ENCODE measurements at regions not wholly inside any gene's neighbourhood (a gene's known extent, or its start where the extent isn't known, plus 50 kb on each side); places are given as distances from the start of the nearest gene placed in this dataset.

GRCh38 chr4:4637710-4638109, 95.9 kb upstream of the STX18 start:
- Histone ChIP-seq H3K4me2 (ENCODE audit: insufficient read depth, low read length, poor library complexity, severe bottlenecking) (no peak overlapping the region), H4K8ac (ENCODE audit: low read depth, low read length) (no peak overlapping the region), H2AFZ (ENCODE audit: low read length) (no peak overlapping the region), H2AK5ac (ENCODE audit: low read depth, low read length) (peak overlapping the region; percentile 42), H3K18ac (ENCODE audit: low read length) (no peak overlapping the region), H2BK15ac (ENCODE audit: low read length) (no peak overlapping the region), H3K36me3 (replicated peaks in 1 of 2; ENCODE audit: control insufficient read depth in 2 of 2, insufficient read depth in 2 of 2, low read length in 2 of 2) (no peaks in the 10 kb centered on the region), H3K79me1 (ENCODE audit: low read depth, low read length) (no peaks in the 10 kb centered on the region), H3K27me3 (ENCODE audit: control insufficient read depth in 3 of 3, insufficient read depth in 3 of 3, low read depth in 1 of 3, low read length in 3 of 3) (no peaks in the 10 kb centered on the region), H3K4me1 (ENCODE audit: control insufficient read depth in 2 of 2, insufficient read depth in 1 of 2, low read depth in 1 of 2, low read length in 2 of 2) (peaks cover 17 to 19% of the 10 kb centered on the region in 2 donors), H3K14ac (ENCODE audit: low read length) (no peak overlapping the region), H3K23ac (ENCODE audit: low read depth, low read length, poor library complexity) (no peak overlapping the region), H3K4me3 (ENCODE audit: low read length in 2 of 2) (no peak overlapping the region), H3K4ac (ENCODE audit: low read length) (no peak overlapping the region), H2BK12ac (ENCODE audit: low read length) (no peak overlapping the region), H3K9ac (ENCODE audit: low read depth, low read length, poor library complexity) (no peak overlapping the region), H2BK5ac (ENCODE audit: low read length) (no peak overlapping the region), H3K27ac (replicated peaks; ENCODE audit: low read length) (no peak overlapping the region), H3K9me3 (replicated peaks in 1 of 2; ENCODE audit: control insufficient read depth in 2 of 2, insufficient read depth in 1 of 2, low read depth in 1 of 2, low read length in 2 of 2) (no peaks in the 10 kb centered on the region), H2BK120ac (ENCODE audit: low read depth, low read length) (no peak overlapping the region), H4K91ac (ENCODE audit: low read depth, low read length, poor library complexity) (no peak overlapping the region)
- no CpG with 5 or more reads among the region's 5 CpGs for WGBS, 2 donors (ENCODE audit: extremely low coverage in 2 of 2, insufficient read length in 2 of 2, insufficient replicate concordance in 1 of 2)
- DNase-seq (ENCODE audit: low spot score) = no peak

DNA sequence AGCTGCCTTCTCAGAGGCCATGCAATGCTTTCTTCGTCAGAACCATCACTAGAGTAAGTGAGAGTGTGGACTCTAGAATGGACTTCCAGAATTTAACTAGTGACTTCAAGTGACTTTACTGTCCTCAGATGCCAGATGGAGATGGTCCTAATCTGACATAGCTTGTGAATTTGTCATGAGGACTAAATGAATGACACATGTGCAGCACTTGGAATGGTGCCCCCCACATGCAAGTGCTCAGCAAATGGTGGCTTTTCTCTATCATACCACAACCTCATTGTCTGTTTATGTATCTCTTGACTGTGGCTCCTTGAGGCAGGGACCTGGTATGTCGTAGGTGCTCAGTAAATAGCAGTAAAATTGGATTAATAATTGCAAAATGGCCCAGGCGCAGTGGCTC, 91.6 kb upstream of the STX18 start:
- no peak overlapping the region for H4K91ac ChIP-seq (ENCODE audit: low read depth, low read length, poor library complexity)
- H2BK12ac ChIP-seq (ENCODE audit: low read length) = no peak overlapping the region
- no peak overlapping the region for H2BK5ac ChIP-seq (ENCODE audit: low read length)
- no peak overlapping the region for H3K14ac ChIP-seq (ENCODE audit: low read length)
- no peak overlapping the region for H3K4me3 ChIP-seq (ENCODE audit: low read length in 2 of 2)
- H3K23ac ChIP-seq (ENCODE audit: low read depth, low read length, poor library complexity) = no peak overlapping the region
- H2BK120ac ChIP-seq (ENCODE audit: low read depth, low read length) = no peak overlapping the region
- WGBS, 2 donors (ENCODE audit: extremely low coverage in 2 of 2, insufficient read length in 2 of 2, insufficient replicate concordance in 1 of 2) = no CpG with 5 or more reads among the region's 3 CpGs
- no peak overlapping the region for H3K9ac ChIP-seq (ENCODE audit: low read depth, low read length, poor library complexity)
- H3K79me1 ChIP-seq (ENCODE audit: low read depth, low read length) = no peaks in the 10 kb centered on the region
- no peak for DNase-seq (ENCODE audit: low spot score)
- H3K18ac ChIP-seq (ENCODE audit: low read length) = no peak overlapping the region
- no peak overlapping the region for H4K8ac ChIP-seq (ENCODE audit: low read depth, low read length)
- H2BK15ac ChIP-seq (ENCODE audit: low read length) = no peak overlapping the region
- H2AFZ ChIP-seq (ENCODE audit: low read length) = no peak overlapping the region
- no peaks in the 10 kb centered on the region for H3K4me1 ChIP-seq (ENCODE audit: control insufficient read depth in 2 of 2, insufficient read depth in 1 of 2, low read depth in 1 of 2, low read length in 2 of 2)
- no peak overlapping the region for H2AK5ac ChIP-seq (ENCODE audit: low read depth, low read length)
- H3K9me3 ChIP-seq (replicated peaks in 1 of 2; ENCODE audit: control insufficient read depth in 2 of 2, insufficient read depth in 1 of 2, low read depth in 1 of 2, low read length in 2 of 2) = no peaks in the 10 kb centered on the region
- no peaks in the 10 kb centered on the region for H3K27me3 ChIP-seq (ENCODE audit: control insufficient read depth in 3 of 3, insufficient read depth in 3 of 3, low read depth in 1 of 3, low read length in 3 of 3)
- H3K36me3 ChIP-seq (replicated peaks in 1 of 2; ENCODE audit: control insufficient read depth in 2 of 2, insufficient read depth in 2 of 2, low read length in 2 of 2) = no peaks in the 10 kb centered on the region
- H3K27ac ChIP-seq (replicated peaks; ENCODE audit: low read length) = no peak overlapping the region
- H3K4me2 ChIP-seq (ENCODE audit: insufficient read depth, low read length, poor library complexity, severe bottlenecking) = no peak overlapping the region
- H3K4ac ChIP-seq (ENCODE audit: low read length) = no peak overlapping the region

- H2BK120ac ChIP-seq (ENCODE audit: low read depth, low read length) = no peak overlapping the region
- no peak overlapping the region for H2BK5ac ChIP-seq (ENCODE audit: low read length)
- H3K79me1 ChIP-seq (ENCODE audit: low read depth, low read length) = no peaks in the 10 kb centered on the region
- H3K4me3 ChIP-seq (ENCODE audit: low read length in 2 of 2) = no peak overlapping the region
- no peak overlapping the region for H3K18ac ChIP-seq (ENCODE audit: low read length)
- no peaks in the 10 kb centered on the region for H3K9me3 ChIP-seq (replicated peaks in 1 of 2; ENCODE audit: control insufficient read depth in 2 of 2, insufficient read depth in 1 of 2, low read depth in 1 of 2, low read length in 2 of 2)
- no peak overlapping the region for H3K4me2 ChIP-seq (ENCODE audit: insufficient read depth, low read length, poor library complexity, severe bottlenecking)
- H3K4ac ChIP-seq (ENCODE audit: low read length) = no peak overlapping the region
- no peak overlapping the region for H3K9ac ChIP-seq (ENCODE audit: low read depth, low read length, poor library complexity)
- no peak overlapping the region for H2AFZ ChIP-seq (ENCODE audit: low read length)
- no peak overlapping the region for H4K91ac ChIP-seq (ENCODE audit: low read depth, low read length, poor library complexity)
- no peak overlapping the region for H2BK12ac ChIP-seq (ENCODE audit: low read length)
- H4K8ac ChIP-seq (ENCODE audit: low read depth, low read length) = no peak overlapping the region
- H3K36me3 ChIP-seq (replicated peaks in 1 of 2; ENCODE audit: control insufficient read depth in 2 of 2, insufficient read depth in 2 of 2, low read length in 2 of 2) = no peaks in the 10 kb centered on the region
- no peak overlapping the region for H3K27ac ChIP-seq (replicated peaks; ENCODE audit: low read length)
- H2AK5ac ChIP-seq (ENCODE audit: low read depth, low read length) = no peak overlapping the region
- peaks cover 3 to 7% of the 10 kb centered on the region in 2 donors for H3K4me1 ChIP-seq (ENCODE audit: control insufficient read depth in 2 of 2, insufficient read depth in 1 of 2, low read depth in 1 of 2, low read length in 2 of 2)
- no peak overlapping the region for H3K14ac ChIP-seq (ENCODE audit: low read length)
- H3K27me3 ChIP-seq (ENCODE audit: control insufficient read depth in 3 of 3, insufficient read depth in 3 of 3, low read depth in 1 of 3, low read length in 3 of 3) = no peaks in the 10 kb centered on the region
- H2BK15ac ChIP-seq (ENCODE audit: low read length) = no peak overlapping the region
- no peak overlapping the region for H3K23ac ChIP-seq (ENCODE audit: low read depth, low read length, poor library complexity)
- DNase-seq (ENCODE audit: low spot score) = no peak
These were observed 89.3 kb upstream of the STX18 start for GRCh38 chr4:4631150-4631549.

- no peak overlapping the region for H2BK15ac ChIP-seq (ENCODE audit: low read length)
- H3K14ac ChIP-seq (ENCODE audit: low read length) = no peak overlapping the region
- H3K27me3 ChIP-seq (ENCODE audit: control insufficient read depth in 3 of 3, insufficient read depth in 3 of 3, low read depth in 1 of 3, low read length in 3 of 3) = no peaks in the 10 kb centered on the region
- H4K8ac ChIP-seq (ENCODE audit: low read depth, low read length) = no peak overlapping the region
- no peak overlapping the region for H3K4me3 ChIP-seq (ENCODE audit: low read length in 2 of 2)
- no peak overlapping the region for H3K4ac ChIP-seq (ENCODE audit: low read length)
- H3K18ac ChIP-seq (ENCODE audit: low read length) = no peak overlapping the region
- no peak overlapping the region for H3K9ac ChIP-seq (ENCODE audit: low read depth, low read length, poor library complexity)
- DNase-seq (ENCODE audit: low spot score) = no peak
- H3K23ac ChIP-seq (ENCODE audit: low read depth, low read length, poor library complexity) = no peak overlapping the region
- no peak overlapping the region for H3K4me2 ChIP-seq (ENCODE audit: insufficient read depth, low read length, poor library complexity, severe bottlenecking)
- no peaks in the 10 kb centered on the region for H3K9me3 ChIP-seq (replicated peaks in 1 of 2; ENCODE audit: control insufficient read depth in 2 of 2, insufficient read depth in 1 of 2, low read depth in 1 of 2, low read length in 2 of 2)
- H2BK12ac ChIP-seq (ENCODE audit: low read length) = no peak overlapping the region
- no peak overlapping the region for H2BK120ac ChIP-seq (ENCODE audit: low read depth, low read length)
- H2AFZ ChIP-seq (ENCODE audit: low read length) = no peak overlapping the region
- H2BK5ac ChIP-seq (ENCODE audit: low read length) = no peak overlapping the region
- H3K79me1 ChIP-seq (ENCODE audit: low read depth, low read length) = no peaks in the 10 kb centered on the region
- H2AK5ac ChIP-seq (ENCODE audit: low read depth, low read length) = no peak overlapping the region
- no peaks in the 10 kb centered on the region for H3K36me3 ChIP-seq (replicated peaks in 1 of 2; ENCODE audit: control insufficient read depth in 2 of 2, insufficient read depth in 2 of 2, low read length in 2 of 2)
- no CpG with 5 or more reads among the region's 2 CpGs for WGBS, 2 donors (ENCODE audit: extremely low coverage in 2 of 2, insufficient read length in 2 of 2, insufficient replicate concordance in 1 of 2)
- H4K91ac ChIP-seq (ENCODE audit: low read depth, low read length, poor library complexity) = no peak overlapping the region
- no peak overlapping the region for H3K27ac ChIP-seq (replicated peaks; ENCODE audit: low read length)
- peaks cover 3 to 11% of the 10 kb centered on the region in 2 donors for H3K4me1 ChIP-seq (ENCODE audit: control insufficient read depth in 2 of 2, insufficient read depth in 1 of 2, low read depth in 1 of 2, low read length in 2 of 2)
These were observed 86.1 kb upstream of the STX18 start for GRCh38 chr4:4627906-4628305.
